ENCODE measurements at regions not wholly inside any gene's neighbourhood (a gene's known extent, or its start where the extent isn't known, plus 50 kb on each side); places are given as distances from the start of the nearest gene placed in this dataset.

GRCh38 chr11:79535606-79536005, 94.8 kb upstream of the TENM4 start:
- TF ChIP-seq CTCF (IDR thresholded peaks at IDR 0.05): no peak
- no peak for TF ChIP-seq POLR2A (IDR thresholded peaks at IDR 0.05)

Measured in heart left ventricle (tissue), 13 donors.